Upper lobe of right lung (tissue), 1 donor: ENCODE measurements at regions not wholly inside any gene's neighbourhood (a gene's known extent, or its start where the extent isn't known, plus 50 kb on each side); places are given as distances from the start of the nearest gene placed in this dataset.

Experiments
- ATAC-seq: fragments of 200-7000 bp; cut with Tn5 transposase; one replicate; pipeline ENCODE4 v1.9.1; 2020; ENCODE audit warnings: mild to moderate bottlenecking, moderate library complexity
- DNase-seq: peaks from one replicate; pipeline ENCODE4 v3.0.0-alpha.2; 2020
- H3K27ac ChIP-seq: fragments of 200-600 bp; one replicate; pipeline ENCODE4 v1.8.0; 2022
- H3K27me3 ChIP-seq: fragments of 200-600 bp; one replicate; pipeline ENCODE4 v1.8.0; 2022; ENCODE audit warnings: mild to moderate bottlenecking
- H3K36me3 ChIP-seq: fragments of 200-600 bp; one replicate; pipeline ENCODE4 v1.8.0; 2022
- H3K4me1 ChIP-seq: fragments of 200-600 bp; one replicate; pipeline ENCODE4 v1.8.0; 2022
- H3K4me3 ChIP-seq: fragments of 200-600 bp; one replicate; pipeline ENCODE4 v1.8.0; 2022; ENCODE audit warnings: mild to moderate bottlenecking
- H3K9me3 ChIP-seq: fragments of 200-600 bp; one replicate; pipeline ENCODE4 v1.8.0; 2022
- CTCF ChIP-seq: fragments of 200-600 bp; IDR thresholded peaks from one replicate; pipeline ENCODE4 v1.8.0; 2022; ENCODE audit warnings: antibody characterized with exemption
- intact Hi-C: fragments of 100-400 bp; cut with DNase I; formaldehyde crosslinking; loops from one replicate; pipeline ENCODE4 v1.11.0; 2022
- donor health status: DM: no; HTN: yes; CAD: no; lungs with severe emphysema.

- ATAC-seq = no peak
- no peak for DNase-seq
- H3K27me3 ChIP-seq = no peaks in the 10 kb centered on the region
- H3K9me3 ChIP-seq = no peaks in the 10 kb centered on the region
- H3K4me1 ChIP-seq = no peaks in the 10 kb centered on the region
- intact Hi-C loops = no loop called here
- TF ChIP-seq CTCF = no peak
- no peak overlapping the region for H3K27ac ChIP-seq
- H3K36me3 ChIP-seq = no peaks in the 10 kb centered on the region
- H3K4me3 ChIP-seq = no peak overlapping the region
These were observed 397.6 kb downstream of the RASEF start for GRCh38 chr9:82665324-82665723.

- Histone ChIP-seq H3K4me3 (no peak overlapping the region), H3K27ac (no peak overlapping the region), H3K4me1 (no peaks in the 10 kb centered on the region), H3K9me3 (no peaks in the 10 kb centered on the region), H3K27me3 (no peaks in the 10 kb centered on the region), H3K36me3 (no peaks in the 10 kb centered on the region)
- DNase-seq = no peak
- ATAC-seq = no peak
- intact Hi-C loops = no loop called here
- no peak for TF ChIP-seq CTCF
These were observed 394.2 kb downstream of the RASEF start for GRCh38 chr9:82668689-82669199.

GRCh38 chr9:82670000-82670399 lies 392.9 kb downstream of the RASEF start:
- no peak for TF ChIP-seq CTCF
- no peak overlapping the region for H3K4me3 ChIP-seq
- H3K36me3 ChIP-seq = no peaks in the 10 kb centered on the region
- intact Hi-C loops = loop anchor here (10.0 kb wide), 1 partner anchor 55 kb away; no protein-coding TSS in a partner anchor
- no peaks in the 10 kb centered on the region for H3K9me3 ChIP-seq
- ATAC-seq (no peak), DNase-seq (no peak)
- H3K4me1 ChIP-seq = no peaks in the 10 kb centered on the region
- no peak overlapping the region for H3K27ac ChIP-seq
- no peaks in the 10 kb centered on the region for H3K27me3 ChIP-seq

GRCh38 chr9:82670726-82671125 lies 392.2 kb downstream of the RASEF start:
- Histone ChIP-seq H3K27ac (no peak overlapping the region), H3K36me3 (no peaks in the 10 kb centered on the region), H3K4me1 (no peaks in the 10 kb centered on the region), H3K4me3 (no peak overlapping the region), H3K9me3 (no peaks in the 10 kb centered on the region), H3K27me3 (no peaks in the 10 kb centered on the region)
- DNase-seq (no peak), ATAC-seq (no peak)
- intact Hi-C loops = loop anchor here (10.0 kb wide), 1 partner anchor 56 kb away; no protein-coding TSS in a partner anchor
- no peak for TF ChIP-seq CTCF

- TF ChIP-seq CTCF = no peak
- Histone ChIP-seq H3K4me1 (no peaks in the 10 kb centered on the region), H3K36me3 (no peaks in the 10 kb centered on the region), H3K9me3 (no peaks in the 10 kb centered on the region), H3K4me3 (no peak overlapping the region), H3K27me3 (no peaks in the 10 kb centered on the region), H3K27ac (no peak overlapping the region)
- intact Hi-C loops = loop anchor here (10.0 kb wide), 1 partner anchor 58 kb away; no protein-coding TSS in a partner anchor
- DNase-seq (no peak), ATAC-seq (no peak)
These were observed 389.7 kb downstream of the RASEF start for GRCh38 chr9:82673201-82673600.

GRCh38 chr9:82673919-82674318 lies 389.0 kb downstream of the RASEF start:
- intact Hi-C loops = loop anchor here (10.0 kb wide), 1 partner anchor 59 kb away; no protein-coding TSS in a partner anchor
- no peaks in the 10 kb centered on the region for H3K4me1 ChIP-seq
- DNase-seq = no peak
- H3K9me3 ChIP-seq = no peaks in the 10 kb centered on the region
- TF ChIP-seq CTCF = no peak
- no peaks in the 10 kb centered on the region for H3K36me3 ChIP-seq
- H3K4me3 ChIP-seq = no peak overlapping the region
- no peak for ATAC-seq
- H3K27ac ChIP-seq = no peak overlapping the region
- H3K27me3 ChIP-seq = no peaks in the 10 kb centered on the region
